ENCODE measurements at regions not wholly inside any gene's neighbourhood (a gene's known extent, or its start where the extent isn't known, plus 50 kb on each side); places are given as distances from the start of the nearest gene placed in this dataset.

DNA sequence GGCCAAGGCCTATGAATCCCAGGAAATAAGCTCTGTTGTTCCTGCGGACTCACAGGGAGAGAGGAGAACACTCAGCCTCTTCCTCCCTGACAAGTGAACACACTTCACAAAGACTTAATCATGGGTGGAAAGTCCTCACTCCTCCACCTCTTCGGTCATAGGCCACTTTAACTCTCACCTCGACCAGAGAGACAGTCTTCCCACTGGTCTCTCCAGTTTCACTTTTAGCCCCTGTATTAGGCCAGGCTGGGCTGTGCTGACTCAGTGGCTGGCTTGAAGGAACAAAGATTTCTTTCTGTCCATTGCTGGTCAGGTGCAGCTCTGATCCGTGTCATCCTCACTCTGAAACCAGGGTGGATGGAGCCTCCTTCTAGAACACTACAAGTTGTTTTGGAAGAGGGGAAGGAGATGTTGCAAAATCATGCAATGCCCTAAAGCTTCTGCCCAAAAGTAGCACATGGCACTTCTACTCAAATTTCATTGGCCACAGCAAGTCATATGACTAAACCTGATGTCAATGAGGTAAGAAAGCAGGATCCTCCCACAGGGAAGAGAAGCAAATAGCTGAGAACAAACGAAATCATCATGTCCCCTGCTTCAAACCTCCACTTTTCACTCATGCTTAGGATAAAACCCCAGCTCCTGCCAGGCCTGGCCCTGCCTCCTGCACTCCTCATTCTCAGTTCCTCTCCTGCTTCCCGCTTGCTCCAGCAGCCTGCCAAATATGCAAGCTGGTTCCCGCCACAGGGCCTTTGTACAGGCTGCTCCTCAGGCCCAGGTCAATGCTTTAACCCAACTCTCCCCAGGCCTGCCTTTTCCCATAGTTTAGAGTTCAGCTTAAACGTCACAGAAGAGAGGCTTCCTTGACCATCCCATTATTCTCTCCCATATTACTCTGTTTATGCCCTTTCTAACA, 150.5 kb upstream of the RUNX3 start:
- no peak for DNase-seq

DNA sequence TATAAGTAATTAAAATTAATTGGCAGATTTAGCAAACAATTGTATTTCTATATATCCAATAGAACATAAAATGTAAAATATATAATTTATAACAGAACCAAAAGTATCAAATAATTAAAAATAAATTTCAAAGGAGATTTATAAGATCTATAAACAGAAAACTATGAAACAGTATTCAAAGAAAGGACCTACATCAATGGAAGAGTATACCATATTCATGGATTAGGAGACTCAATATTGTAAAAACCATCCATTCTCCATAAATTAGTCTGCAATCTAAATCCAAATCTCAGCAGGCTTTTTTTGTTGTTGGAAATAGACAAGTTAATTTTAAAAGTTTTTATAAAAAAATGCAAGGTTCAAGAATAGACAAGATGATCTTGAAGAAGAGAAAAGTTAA, 149.0 kb upstream of the RUNX3 start:
- DNase-seq = no peak

DNA sequence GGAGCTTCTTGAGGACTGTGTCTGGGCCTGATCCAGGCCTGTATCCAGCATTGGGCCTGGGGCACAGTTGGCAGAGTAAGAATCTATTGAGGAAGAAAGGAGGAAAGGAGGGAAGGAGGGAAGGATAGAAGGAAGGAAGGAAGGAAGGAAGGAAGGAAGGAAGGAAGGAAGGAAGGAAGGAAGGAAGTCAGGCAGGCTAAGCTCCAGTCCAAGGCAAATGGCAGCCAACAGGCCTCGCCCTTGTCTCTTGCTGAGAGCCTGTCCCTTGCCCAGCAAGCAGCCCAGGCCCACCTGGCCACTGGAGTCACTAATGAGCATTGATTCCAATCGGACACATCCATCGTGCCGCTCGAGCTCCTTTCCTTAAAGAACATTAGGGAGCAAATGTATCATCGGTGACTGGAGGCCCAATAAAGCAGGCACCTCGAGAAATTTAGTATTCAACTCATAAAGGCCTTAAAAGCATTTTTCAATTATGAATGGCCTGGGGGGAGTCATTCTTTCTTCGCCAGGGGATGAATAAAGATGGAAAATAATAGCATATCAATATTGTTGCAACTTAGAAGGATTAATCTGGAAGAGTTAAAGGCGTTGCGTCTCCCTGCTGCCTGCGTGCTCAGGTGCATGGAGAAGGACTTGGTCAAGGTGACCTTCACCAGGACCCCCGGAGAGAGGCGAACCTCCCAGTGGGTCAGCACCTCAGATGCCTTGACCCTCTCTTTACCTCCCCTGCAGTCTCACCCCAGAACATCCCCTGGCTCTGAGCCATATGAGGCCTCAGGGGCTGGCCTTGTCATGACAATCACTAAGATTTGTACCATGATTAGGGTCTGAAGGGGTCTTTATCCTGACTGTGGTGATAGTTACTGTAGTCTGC, 144.5 kb upstream of the RUNX3 start:
- DNase-seq = no peak

DNA sequence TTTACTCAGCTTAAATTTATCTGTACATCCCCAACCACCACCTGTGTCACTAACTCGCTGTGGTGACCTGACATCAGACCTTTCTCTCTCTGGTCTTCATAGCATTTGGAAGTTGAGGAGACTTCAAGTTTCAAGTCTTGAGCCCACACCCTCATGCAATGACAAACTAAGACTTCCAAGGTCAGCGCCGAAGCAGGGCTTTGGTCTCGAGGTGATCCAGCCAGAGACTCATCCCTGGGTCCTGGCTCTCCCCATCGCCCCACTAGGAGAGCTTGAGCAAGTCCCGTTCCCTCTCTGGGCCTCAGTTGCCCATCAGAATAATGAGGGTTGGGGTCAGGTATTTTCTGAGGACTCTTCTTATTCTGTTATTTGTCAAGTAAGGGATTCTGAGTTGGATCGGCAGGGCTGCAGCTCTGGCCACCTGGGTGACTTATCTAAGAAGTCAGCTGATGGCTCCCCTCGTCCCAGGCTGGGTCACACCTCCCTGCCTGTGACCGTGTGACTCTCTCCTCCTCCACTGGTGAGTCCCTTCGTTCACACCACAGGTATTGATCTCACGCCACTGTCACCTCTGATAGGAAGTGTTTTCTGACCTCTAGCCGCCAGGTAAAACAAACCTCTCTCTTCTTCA, 143.7 kb upstream of the RUNX3 start:
- DNase-seq = no peak

DNA sequence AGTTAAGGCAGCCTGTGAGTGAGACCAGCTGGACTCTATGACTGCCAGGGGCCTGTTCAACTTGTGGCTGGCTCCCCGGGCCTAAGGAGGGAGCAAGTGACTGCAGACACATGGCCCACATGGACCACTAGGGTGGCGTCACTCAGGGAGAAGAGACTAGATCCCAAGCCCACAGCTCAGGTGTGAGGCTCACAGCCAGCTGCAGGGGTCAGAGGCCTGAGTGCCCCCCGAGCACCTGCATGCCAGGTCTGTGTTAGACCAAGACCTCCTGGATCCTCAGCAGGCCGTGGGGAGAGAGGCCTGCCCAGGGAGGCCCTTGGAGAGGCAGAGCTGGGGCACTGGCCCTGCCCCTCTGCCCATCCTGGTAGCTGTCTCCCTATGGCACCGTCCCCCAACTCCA, 142.4 kb upstream of the RUNX3 start:
- no peak for DNase-seq

DNA sequence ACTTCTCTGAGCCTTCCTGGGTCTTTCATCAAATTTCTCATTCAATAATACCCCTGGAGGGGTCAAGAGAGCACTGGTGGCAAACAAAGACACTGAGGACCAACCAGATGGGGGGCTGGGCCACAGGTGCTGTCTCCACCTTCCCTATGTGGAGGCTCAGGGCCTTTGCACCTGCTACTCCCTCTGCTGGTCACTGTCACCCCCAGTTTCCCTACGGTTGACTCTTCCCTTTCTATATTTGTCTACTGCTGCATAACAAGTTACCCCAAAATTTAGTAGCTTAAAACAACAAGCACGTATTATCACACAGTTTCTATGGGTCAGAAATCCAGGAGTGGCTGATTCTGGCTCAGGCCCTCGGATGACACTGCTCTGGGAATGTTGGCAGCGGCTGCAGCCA, 138.8 kb upstream of the RUNX3 start:
- peak; percentile 15 for DNase-seq

DNA sequence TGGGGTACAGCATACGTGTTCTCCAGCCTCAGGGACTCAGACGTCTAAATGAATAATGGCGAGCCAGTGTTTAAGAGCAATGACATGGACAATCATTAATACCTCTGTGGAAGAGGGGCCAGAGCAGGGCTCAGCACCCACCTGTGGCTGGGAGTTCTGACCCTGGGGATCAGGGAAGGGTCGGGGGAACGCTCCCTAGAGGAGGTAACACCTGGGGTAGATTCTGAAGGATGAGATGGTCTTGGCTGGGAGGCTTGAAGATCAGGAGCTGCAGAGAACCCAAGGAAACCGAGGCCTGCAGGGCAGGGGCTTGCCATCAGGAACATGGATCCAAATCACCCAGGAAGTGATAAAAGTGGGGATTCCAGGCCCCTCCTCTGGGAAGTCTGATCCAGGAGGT, 138.2 kb upstream of the RUNX3 start:
- DNase-seq = no peak

DNA sequence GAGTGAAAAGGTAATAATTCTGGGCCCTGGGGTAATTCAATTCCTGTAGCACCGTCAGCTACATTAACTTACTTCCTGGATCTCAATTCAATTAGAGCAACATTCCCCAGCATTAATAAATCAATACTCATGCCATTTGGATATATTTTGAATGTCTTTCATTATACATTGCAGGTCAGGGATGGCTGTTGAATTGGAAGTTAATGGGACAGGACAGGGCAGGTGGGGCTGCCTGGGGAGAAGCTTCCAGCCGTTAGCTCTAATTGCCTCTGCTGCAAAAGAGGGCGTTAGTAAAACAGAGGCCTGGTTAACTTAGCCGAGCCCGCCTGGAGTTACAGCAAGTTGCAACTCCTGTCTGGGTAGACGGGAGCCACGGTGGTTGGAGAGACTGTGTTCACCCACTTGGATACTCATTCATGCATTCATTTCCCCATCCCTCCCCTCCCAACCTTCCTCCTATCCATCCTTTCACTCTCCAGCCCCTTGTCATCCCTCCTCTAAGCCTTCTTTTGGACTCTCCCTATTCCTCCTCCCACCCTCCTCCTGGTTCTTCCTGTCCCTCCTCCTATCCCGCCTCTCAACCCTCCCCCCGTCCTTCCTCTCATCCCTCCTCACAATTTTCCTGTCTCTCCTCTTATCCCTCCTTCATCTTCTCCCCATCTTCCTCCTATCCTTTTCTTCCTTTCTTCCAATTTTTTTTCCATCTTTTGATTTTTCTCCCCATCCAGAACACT, 137.6 kb upstream of the RUNX3 start:
- no peak for DNase-seq

DNA sequence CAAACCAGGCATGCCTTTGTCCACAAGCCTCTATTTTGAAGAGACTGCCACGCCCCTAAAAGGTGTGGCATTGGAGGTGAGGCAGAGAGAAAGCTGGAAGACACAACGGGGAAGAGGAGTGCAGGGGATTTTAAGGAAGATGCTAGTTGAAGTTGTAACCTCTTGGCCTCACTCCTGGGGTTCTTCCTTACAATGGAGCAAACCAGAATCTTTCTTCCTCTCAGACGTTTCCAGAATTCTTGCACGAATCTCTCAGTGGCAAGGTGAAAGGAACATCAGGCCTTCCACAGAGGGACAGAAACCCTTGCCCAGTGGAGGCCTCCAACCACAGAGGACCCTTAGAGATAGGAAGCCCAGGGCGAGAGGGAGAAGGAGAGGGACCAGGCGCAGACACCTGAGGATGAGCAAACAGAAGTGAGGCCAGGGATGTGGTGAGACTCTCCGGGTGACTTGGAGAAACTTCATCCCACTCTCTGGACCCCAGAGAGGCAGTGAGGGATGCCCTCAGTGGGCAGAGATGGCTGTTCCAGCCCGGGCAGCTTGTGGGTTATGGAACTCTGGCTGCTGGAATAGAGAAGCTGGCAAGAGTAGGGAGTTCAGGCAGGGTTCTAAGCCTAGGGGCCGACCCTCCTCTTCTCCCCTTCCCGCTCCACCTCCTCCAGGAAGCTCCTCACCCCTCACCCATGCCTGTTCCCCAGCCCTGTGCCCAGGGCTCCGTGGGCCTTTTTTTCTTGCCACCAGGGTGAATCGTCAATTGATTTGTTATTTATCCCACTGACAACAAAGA, 136.8 kb upstream of the RUNX3 start:
- DNase-seq = no peak

DNA sequence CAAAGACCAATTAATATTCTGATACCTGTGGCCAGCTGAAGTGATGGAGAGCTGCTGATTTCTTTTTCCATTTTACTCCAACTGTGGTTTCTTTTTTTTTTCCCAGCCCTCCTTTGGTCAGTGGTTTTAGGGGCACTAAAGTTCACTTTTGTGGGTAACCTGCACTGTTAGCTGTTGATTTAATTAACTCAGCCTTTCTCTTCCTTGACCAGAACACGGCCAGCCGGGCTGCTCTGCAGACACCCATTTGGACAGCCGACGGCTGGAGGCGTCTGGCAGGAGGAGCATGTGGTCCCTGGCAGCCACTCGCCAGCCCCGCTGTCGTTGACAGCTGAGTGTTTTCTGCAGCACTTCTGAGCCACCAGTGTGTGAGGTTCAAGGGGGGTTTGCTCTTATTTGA, 136.2 kb upstream of the RUNX3 start:
- no peak for DNase-seq

DNA sequence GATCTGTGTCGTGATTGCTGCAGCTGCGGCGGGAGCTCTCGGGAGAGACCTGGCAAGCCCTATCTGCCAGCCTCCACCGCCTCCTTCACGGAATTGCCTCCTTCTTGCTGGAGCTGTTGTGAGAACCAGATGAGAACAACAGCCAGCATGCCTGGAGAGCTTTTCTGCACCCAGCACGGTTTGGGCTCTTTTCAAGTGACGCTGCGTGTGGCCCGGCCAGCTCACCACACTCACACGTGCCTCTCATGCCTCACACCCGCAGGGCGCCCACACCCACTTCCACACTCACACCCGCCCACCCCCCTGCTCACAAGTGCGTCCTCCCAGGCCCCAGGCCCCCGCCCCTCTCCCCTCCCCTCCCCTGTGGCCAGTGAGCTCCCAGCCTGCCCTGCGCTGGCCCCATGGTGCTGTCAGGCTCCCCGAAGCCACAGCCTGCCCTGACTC, 135.7 kb upstream of the RUNX3 start:
- DNase-seq = no peak

DNA sequence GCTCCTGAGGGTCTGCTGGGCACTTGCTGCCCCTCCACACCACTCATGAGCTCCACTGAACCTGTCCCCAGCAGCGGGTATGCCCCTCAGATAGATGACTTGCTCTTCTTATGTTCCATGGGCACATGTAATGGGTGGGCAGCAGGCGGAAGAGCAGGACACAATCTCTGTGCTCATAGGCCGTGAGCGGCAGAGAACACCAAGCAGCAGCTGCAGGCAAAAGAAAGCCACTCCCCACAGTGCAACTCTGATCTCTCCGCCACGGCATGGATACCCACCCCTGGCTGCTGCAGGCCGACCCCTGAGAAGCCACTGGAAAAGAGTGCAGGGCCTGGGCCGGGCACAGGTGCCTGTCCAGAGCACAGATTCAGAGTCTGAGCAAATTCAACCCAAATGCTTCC, 135.2 kb upstream of the RUNX3 start:
- DNase-seq = no peak

DNA sequence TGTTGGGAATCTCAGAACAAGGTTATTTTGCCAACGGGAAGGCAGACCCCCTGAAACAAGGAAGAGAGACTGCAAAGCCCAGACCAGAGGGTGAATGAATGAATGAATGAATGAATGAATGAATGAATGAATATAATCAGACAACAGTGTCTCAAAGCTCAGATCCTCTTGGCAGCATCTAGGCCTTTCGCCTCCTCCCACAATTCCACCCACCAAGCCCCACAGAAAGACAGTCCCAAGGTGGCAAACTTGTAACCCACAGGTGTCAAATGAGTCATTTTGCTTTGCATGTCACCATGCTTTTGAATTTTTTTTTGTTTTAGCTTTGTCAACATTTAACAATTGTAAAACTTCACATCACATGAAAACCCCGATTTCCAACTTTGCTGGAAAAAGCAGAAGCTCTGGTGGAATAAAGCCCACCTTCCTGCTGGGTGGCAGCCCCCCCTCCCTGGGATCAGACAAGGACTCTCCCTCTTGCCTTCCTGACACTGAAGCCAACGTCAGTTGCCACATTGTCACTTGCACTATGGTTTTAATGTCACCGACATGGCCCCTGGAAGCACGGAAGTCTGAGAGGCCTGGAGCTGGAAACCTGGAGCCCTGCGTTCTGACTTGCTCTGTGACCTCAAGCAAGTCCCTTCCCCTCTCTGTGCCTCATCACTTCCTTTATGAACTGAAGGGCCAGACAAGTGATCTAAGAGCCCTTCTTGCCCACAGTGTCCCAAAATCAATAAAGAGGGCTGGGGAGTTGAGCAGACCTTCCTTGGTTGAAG, 134.6 kb upstream of the RUNX3 start:
- DNase-seq = no peak

DNA sequence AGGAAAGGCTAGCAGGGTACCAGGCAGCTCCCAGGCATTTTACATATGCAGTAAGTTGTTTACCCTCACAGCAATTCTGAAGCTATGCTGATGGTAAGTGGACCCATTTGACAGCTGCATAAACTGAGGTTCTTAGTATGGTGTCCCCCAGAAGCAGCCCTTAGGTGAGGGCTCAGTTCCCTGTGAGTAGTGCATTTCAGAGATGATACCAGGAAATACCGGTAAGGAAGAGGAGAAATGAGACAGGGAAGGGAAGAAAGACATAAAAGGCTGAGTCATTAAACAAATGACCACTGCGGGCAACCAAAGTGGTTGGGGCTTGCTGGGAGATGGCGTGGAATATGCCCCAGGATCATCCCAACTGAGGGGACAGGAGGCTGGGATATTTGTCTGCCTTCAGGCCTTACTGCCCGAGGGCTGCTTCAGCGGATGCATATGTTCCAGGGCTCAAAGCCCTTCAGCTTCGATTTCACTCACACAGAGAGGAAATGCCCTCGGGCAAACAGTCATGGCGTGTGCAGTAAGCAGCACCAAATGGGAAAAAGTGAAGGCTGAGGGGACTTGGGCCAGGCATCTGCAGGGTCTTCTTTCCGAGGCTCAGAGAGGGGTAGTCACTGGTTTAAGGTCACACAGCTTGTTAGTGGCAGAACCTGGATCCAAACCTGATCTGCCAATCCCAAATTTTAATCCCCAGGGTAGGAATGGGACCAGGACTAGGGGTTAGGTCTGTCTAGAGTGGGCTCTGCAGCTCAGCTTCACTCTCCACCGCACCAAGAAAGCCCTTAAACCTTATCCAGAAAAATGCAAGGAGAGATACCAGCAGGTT, 133.7 kb upstream of the RUNX3 start:
- DNase-seq = no peak

DNA sequence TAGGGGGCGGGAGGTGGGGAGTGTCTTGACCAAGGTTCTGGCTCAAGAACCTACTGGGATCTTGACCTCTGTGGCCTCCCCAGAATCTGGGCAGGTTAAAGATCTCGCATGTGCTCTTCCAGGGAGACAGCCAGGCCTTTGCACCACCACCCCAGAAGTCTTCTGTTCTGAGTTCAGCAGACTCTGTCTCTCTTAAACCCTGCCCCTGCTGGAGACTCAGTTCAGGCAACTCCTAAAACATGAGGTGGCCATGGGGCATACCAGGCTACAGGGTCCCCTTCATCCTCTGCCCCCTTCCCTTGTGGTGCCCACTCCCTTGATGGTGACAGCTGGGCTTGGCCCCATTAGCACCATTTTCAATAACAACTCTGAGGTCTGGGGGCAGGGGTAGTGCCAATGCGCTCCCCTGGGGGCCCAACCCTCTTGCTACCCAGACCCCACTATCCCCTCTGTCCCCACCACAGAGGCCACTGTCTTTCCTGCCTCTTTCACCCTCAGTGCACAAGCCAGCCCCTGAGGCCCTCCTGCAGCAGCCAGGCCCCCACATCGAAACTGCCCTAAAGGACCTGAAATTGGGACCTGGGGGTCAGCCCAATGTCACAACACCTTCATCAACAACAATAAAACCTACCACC, 132.7 kb upstream of the RUNX3 start:
- DNase-seq = no peak

DNA sequence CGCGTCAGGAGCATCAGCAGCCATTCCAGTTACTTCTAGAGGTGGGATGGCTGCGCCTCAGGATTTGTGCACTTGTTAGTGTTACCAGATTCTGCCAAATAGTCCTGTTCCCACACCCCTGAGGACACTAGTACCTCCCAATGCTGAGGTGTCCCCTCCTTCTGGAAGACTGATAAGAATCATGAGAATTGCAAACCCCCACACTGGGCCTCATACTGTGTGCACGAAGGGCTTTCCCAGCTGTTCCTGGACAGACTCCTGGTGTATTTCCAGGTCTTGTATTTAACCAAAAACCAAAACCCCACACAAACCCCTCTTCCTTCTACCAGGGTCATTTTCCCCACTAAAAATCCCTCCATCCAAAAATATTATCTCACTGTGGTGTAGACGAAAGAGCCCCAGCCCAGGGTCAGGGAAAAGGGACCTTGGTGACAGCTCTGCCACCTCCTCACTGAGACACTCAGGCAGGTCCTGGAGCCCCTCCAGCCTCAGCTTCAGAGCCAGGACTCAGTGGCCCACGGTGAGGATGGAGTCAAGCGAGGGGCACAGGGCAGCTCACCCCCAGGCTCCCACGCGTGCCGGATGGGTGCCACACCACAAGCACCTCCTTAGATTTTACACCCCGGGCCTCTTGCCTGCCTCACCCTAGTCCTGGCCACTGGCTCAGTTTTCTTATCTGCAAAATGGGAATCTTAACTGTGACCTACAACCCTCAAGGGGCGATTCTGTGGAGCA, 131.4 kb upstream of the RUNX3 start:
- DNase-seq = no peak

DNA sequence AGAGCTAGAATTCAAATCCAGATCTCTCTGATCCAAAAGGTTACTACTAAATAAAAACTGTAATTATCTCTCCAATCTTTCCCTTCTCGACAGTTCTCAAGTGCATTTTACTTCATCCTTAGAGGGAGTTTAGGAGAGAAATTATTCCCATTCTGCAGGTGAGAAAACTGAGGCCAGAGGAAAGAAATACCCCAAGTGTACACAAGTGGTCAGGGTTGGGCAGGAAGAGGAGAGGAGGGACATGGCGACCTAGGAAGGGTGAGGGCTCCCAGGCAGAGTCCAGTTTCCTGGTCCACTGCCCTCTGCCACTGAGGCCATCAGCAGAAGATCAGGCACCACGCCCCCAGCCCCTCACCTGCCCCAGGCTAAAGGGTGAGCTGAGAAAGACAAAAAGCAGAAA, 127.1 kb upstream of the RUNX3 start:
- DNase-seq = no peak

DNA sequence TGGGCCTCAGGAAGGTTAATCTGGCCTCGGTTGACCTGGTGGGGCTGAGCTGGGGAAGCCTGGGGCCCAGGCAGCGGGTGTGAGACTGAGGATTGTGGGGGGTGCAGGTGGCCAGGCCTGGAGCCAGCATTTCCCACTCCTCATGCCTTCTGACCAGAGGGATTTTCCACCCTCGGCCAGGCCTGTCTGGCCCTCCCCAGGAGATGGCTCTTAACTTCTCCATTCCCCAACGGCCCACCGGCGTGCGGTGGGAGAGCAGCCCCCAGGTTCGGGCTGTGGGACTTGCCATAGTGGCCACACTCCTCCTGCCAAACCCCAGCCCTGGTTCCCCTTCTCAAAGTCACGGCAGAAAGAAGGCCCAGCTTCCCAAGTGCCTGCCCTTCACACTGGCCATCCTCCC, 126.5 kb upstream of the RUNX3 start:
- DNase-seq = no peak

DNA sequence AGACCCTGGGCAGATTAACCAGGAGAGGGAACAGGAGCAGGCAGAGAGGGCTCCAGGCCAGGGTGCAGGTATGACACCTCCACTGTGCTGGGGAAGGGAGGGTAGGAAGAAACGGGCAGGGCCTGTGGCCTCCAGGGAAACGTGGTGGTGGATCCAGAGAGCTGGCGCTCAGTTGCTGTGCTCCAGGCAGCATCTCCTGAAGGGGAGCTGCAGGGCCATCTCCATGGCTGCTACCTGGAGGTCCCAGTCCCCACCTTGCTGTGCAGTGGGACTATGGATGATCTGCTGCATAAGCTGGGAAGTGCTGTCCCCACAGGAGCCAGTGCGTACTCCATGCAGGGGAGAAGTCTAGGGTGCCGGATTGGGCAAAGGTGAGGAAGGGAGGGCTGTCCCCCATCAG, 125.9 kb upstream of the RUNX3 start:
- no peak for DNase-seq

Data from hematopoietic multipotent progenitor cell treated with erythropoietin and hydrocortisone succinate and interleukin-3 and kit ligand, for 6 days (in vitro differentiated cells).